ENCODE measurements at regions not wholly inside any gene's neighbourhood (a gene's known extent, or its start where the extent isn't known, plus 50 kb on each side); places are given as distances from the start of the nearest gene placed in this dataset.
"Not testable (repeated sequence)": the region's sequence is repeated elsewhere in the genome, so short reads cannot be mapped to it uniquely, and the experiment has no call there.

DNA sequence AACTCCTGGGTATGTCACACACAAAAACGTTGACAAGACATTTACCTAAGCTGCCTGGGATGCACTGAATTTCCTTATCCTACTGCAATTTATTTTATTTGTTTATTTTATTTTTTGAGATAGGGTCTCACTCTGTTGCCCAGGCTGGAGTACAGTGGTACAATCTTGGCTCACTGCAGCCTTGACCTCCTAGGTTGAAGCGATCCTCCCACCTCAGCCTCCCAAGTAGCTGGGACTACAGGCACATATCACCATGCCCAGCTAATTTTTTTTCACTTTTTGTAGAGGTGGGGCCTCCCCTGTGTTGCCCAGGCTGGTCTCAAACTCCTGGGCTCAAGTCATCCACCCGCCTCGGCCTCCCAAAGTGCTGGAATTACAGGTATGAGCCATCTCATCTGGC lies 147.5 kb upstream of the SOD1 start:
- H3K4me1 ChIP-seq (ENCODE audit: insufficient read depth, low read length) = peaks cover 28% of the 10 kb centered on the region; the same call in 1 of the 2 replicates
- H3K9ac ChIP-seq (ENCODE audit: low read depth, low read length); H3K36me3 ChIP-seq (ENCODE audit: insufficient read depth, low read length); H3K9me3 ChIP-seq (ENCODE audit: control insufficient read depth, insufficient read depth, low read length): not testable (repeated sequence)

DNA sequence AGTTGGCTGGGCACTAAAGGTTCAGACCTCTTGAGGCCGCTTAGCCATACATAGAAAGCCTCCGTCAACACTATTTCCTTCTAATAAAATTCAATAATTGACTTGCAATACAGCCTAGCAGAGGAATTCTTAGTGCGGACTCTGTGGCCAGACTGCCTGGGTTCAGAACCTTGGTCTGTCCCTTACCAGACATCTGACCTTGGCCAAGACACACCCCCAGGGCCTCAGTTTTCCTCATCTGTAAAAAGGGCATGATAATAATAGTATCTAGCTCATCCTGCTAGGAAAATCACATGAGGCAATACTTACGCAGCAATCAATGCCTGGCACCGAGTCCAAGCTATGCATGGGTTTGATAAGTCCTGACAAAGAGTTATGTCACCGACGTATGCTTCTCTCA lies 148.2 kb upstream of the SOD1 start:
- Histone ChIP-seq H3K4me1 (ENCODE audit: insufficient read depth, low read length) (peaks cover 28% of the 10 kb centered on the region; the same call in 1 of the 2 replicates), H3K9ac (ENCODE audit: low read depth, low read length) (no peak overlapping the region), H3K36me3 (ENCODE audit: insufficient read depth, low read length) (no peaks in the 10 kb centered on the region), H3K9me3 (ENCODE audit: control insufficient read depth, insufficient read depth, low read length) (no peaks in the 10 kb centered on the region)

DNA sequence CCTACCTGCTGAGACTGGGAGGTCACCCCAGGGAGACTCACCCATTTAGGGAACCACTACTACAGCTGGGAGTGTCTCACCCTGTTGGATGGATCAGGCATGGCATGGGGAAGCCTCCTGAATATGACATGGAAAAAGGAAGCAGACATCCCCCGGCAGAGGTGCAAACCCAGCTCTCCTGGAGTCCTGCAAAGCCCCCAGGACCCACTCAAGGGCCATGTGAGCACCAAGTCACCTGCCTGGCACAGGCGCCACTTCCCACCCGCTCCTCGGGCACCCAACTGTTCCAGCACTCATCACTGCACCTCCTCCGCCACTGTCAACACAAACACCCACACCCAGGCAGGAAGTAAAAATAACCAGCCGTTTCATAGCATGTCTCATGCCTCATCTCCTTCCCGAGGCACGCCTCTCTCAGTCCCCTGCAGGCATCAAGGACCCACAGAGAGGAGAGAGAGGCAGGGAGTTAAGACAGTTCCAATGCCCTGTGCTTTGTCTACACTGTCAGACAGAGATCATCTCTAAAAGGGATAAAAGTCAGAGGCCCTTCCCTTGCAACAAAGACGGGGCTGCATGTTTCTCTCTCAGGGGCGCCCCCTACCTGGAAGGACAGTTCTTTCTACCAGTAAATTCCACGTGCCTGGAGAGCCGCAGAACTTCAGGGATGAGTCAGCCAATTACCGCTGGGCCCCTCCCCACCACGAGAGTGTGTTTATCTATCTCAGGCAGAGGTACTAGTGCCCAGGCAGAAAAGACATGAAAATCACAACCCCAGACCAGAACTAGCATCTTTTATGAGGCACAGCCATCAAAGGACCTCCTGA lies 150.1 kb upstream of the SOD1 start:
- H3K9me3 ChIP-seq (ENCODE audit: control insufficient read depth, insufficient read depth, low read length) = no peaks in the 10 kb centered on the region
- no peaks in the 10 kb centered on the region for H3K36me3 ChIP-seq (ENCODE audit: insufficient read depth, low read length)
- H3K9ac ChIP-seq (ENCODE audit: low read depth, low read length) = no peak overlapping the region
- peaks cover 19% of the 10 kb centered on the region; the same call in 1 of the 2 replicates for H3K4me1 ChIP-seq (ENCODE audit: insufficient read depth, low read length)

DNA sequence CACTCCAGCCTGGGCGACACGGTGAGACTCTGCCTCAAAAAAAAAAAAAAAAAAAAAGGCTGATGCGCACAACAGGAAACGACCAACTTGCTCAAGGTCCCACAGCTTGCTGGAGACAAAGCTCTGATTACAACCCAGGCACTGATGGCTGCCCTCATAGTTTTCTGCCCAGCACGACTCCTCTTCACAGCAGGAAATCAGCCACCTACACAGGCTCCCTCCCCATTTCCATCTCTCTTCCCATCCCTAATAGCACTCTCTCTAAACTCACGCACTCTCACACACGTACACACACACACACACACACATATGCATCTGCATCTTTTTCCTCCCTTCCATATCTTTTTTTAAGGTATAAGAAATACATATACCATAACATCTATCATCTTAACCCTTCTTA lies 153.5 kb upstream of the SOD1 start:
- no peaks in the 10 kb centered on the region for H3K36me3 ChIP-seq (ENCODE audit: insufficient read depth, low read length)
- no peak overlapping the region for H3K9ac ChIP-seq (ENCODE audit: low read depth, low read length)
- H3K4me1 ChIP-seq (ENCODE audit: insufficient read depth, low read length) = peaks cover 14% of the 10 kb centered on the region; the same call in 1 of the 2 replicates
- no peaks in the 10 kb centered on the region for H3K9me3 ChIP-seq (ENCODE audit: control insufficient read depth, insufficient read depth, low read length)

DNA sequence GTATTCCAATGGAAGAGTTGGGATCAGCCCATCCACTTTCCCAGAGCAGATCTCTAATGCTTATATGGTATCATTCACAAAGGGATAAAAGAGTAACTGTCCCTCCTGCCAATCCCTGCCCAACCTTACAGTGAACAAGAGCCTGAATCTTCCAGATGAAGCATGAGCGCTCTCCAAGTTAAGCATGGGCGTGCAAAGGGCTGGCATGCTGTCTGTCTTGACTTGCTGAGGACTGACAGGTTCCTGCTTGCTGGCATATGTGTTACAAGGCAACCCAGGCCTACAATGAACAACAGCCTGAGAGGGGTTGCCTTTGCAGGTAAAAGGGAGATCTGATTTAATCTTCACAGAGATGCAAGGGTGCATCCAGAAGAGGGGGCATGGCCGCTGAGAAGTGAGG lies 155.6 kb upstream of the SOD1 start:
- Histone ChIP-seq H3K9me3 (ENCODE audit: control insufficient read depth, insufficient read depth, low read length) (no peaks in the 10 kb centered on the region), H3K4me1 (ENCODE audit: insufficient read depth, low read length) (peaks cover 3% of the 10 kb centered on the region; the same call in 1 of the 2 replicates), H3K36me3 (ENCODE audit: insufficient read depth, low read length) (no peaks in the 10 kb centered on the region), H3K9ac (ENCODE audit: low read depth, low read length) (no peak overlapping the region)

DNA sequence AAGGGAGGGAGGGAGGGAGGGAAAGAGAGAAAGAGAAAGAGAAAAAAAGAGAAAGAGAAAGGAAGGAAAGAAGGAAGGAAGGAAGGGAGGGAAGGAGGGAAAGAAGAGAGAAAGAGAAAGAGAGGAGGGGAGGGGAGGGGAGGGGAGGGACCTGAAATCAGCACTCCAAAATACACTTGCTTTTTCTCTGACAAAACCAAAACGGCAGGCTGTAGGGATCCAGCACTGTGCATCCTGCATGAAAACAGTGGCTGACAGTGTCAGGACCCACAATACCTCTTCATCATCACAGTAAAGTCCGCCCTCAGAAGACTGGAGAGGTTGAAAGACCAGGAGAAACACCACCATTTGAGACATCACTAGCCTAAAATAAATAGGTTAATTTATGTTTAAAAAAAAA lies 156.0 kb upstream of the SOD1 start:
- no peaks in the 10 kb centered on the region for H3K36me3 ChIP-seq (ENCODE audit: insufficient read depth, low read length)
- H3K9me3 ChIP-seq (ENCODE audit: control insufficient read depth, insufficient read depth, low read length) = no peaks in the 10 kb centered on the region
- H3K9ac ChIP-seq (ENCODE audit: low read depth, low read length) = no peak overlapping the region
- no peaks in the 10 kb centered on the region; the same call in 1 of the 2 replicates for H3K4me1 ChIP-seq (ENCODE audit: insufficient read depth, low read length)

DNA sequence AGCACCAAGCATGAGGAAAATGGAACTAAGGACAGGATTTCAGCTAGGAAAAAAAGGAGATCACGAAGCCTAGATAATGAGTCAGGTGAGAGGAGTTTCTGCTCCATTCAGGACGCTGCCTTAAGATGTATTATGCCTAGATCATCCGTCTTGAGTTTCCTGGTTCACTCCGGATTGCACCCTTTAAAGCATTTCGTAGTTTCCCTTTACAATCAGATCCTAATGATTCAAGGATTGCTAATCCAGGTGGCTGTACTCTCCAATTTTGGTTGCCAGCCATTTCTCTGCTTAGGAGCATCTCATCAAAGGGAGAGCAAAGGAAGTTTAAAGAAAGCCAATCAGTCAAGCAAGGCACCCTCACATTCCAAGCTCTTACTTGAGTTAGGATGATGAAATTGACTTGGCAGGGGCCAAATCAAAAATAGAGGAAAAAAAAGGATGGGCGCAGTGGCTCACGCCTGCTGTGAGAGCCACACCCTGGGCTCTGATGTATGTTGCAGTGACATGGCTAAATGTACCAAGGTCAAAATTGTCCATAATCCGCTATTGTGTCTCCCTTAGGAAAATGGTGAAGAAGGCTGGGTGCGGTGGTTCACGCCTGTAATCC lies 156.9 kb upstream of the SOD1 start:
- no peak overlapping the region for H3K9ac ChIP-seq (ENCODE audit: low read depth, low read length)

DNA sequence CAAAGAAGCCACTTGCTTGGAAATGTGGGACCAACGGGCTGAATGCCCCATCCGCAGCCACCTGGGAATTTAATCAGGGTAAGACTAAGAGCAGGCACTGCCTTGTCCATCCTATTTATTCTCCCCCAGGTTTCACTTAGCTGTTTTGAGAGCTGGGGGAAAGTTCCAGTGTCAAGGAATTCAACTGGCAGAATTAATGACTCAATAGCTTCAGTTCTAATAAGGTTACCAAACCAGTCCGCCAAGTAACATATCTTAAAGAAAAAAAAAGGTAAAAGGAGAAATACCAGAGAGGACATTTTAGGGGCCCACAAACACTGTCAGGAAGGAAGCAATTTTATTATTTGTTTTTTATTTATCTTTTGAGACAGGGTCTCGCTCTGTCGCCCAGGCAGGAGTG lies 157.6 kb upstream of the SOD1 start:
- H3K9ac ChIP-seq (ENCODE audit: low read depth, low read length) = no peak overlapping the region
- no peaks in the 10 kb centered on the region for H3K36me3 ChIP-seq (ENCODE audit: insufficient read depth, low read length)
- H3K4me1 ChIP-seq (ENCODE audit: insufficient read depth, low read length) = no peaks in the 10 kb centered on the region
- no peaks in the 10 kb centered on the region for H3K9me3 ChIP-seq (ENCODE audit: control insufficient read depth, insufficient read depth, low read length)

More for the DNA sequence above, 156.9 kb upstream of the SOD1 start:
- Histone ChIP-seq H3K36me3 (ENCODE audit: insufficient read depth, low read length) (no peaks in the 10 kb centered on the region), H3K9me3 (ENCODE audit: control insufficient read depth, insufficient read depth, low read length) (no peaks in the 10 kb centered on the region), H3K4me1 (ENCODE audit: insufficient read depth, low read length) (no peaks in the 10 kb centered on the region)

DNA sequence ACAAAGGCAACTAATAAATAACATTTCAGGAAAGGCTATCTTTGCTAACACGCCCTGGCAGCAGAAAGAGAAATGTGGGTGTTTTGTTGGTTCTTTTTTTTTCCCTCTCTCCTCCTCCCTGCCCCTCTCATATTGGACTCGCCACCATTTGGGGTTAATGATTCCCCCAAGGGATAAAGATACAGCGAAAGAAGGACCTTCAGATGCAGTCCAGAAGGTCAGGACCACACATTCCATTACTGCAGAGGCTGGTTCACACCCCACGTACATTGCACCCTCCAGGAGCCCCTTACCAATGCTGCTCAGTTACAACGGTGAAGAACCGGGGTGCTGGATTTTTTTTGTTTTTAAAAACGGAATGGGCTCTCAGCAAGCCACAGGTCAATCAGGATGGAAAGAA lies 156.9 kb upstream of the TIAM1 start:
- Histone ChIP-seq H3K9me3 (ENCODE audit: control insufficient read depth, insufficient read depth, low read length) (no peaks in the 10 kb centered on the region), H3K36me3 (ENCODE audit: insufficient read depth, low read length) (no peaks in the 10 kb centered on the region), H3K9ac (ENCODE audit: low read depth, low read length) (no peak overlapping the region), H3K4me1 (ENCODE audit: insufficient read depth, low read length) (no peaks in the 10 kb centered on the region)

DNA sequence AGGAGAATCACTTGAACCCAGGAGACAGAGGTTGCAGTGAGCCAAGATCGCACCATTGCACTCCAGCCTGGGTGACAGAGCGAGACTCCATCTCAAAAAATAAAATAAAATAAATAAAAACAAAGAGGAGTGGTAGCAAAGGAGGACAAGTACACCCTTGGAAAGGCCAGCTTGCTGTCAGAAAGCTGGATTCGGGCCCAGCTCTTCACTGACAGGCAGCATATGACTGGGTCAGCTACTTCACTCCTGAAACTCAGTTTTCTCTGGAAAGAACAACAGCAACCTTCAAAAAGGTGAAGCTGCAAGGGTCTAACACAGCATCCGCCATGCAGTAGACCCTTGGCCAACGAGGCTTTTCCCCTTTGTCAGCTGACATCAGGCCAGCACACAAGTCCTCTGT lies 156.0 kb upstream of the TIAM1 start:
- H3K9me3 ChIP-seq (ENCODE audit: control insufficient read depth, insufficient read depth, low read length) = no peaks in the 10 kb centered on the region
- H3K9ac ChIP-seq (ENCODE audit: low read depth, low read length) = no peak overlapping the region
- H3K36me3 ChIP-seq (ENCODE audit: insufficient read depth, low read length) = no peaks in the 10 kb centered on the region
- no peaks in the 10 kb centered on the region for H3K4me1 ChIP-seq (ENCODE audit: insufficient read depth, low read length)

DNA sequence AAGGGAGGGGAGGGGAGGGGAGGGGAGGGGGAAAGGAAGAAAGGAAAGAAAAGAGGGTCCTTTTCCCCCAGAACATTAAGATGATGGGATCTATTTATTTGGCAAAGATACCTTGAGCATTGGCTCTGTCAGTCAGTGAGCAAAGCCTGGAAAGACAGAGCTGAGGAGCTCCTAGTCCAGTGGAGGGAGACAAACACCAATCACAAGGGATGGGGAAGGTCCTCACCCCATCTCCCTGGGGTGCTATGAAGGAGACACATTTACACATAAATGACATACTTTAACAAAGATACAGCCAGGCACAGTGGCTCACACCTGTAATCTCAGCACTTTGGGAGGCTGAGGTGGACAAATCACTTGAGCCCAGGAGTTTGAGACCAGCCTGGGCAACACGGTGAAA lies 154.9 kb upstream of the TIAM1 start:
- H3K9ac ChIP-seq (ENCODE audit: low read depth, low read length) = no peak overlapping the region
- H3K4me1 ChIP-seq (ENCODE audit: insufficient read depth, low read length) = no peaks in the 10 kb centered on the region

DNA sequence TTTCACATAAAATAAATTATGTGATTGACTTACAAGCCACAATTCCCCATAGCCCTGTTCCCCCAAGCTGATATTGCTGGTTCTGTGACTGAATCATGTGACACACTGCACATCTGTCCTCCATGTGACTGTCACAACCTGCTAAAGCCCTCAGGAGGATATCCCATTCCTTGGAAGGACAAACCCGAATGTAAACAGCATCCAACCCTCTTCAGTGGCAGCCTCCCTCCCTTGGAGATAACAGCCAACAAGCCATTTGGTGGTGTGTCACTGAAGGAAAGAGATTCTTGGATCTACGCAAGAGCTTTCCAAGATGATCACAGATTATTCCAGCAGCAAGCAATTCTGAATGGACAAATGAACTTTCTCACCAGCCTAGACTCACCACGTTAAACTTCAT lies 153.9 kb upstream of the TIAM1 start:
- Histone ChIP-seq H3K4me1 (ENCODE audit: insufficient read depth, low read length) (no peaks in the 10 kb centered on the region), H3K9ac (ENCODE audit: low read depth, low read length) (no peak overlapping the region), H3K36me3 (ENCODE audit: insufficient read depth, low read length) (no peaks in the 10 kb centered on the region), H3K9me3 (ENCODE audit: control insufficient read depth, insufficient read depth, low read length) (no peaks in the 10 kb centered on the region)

More for the DNA sequence above, 154.9 kb upstream of the TIAM1 start:
- Histone ChIP-seq H3K9me3 (ENCODE audit: control insufficient read depth, insufficient read depth, low read length) (no peaks in the 10 kb centered on the region), H3K36me3 (ENCODE audit: insufficient read depth, low read length) (no peaks in the 10 kb centered on the region)

DNA sequence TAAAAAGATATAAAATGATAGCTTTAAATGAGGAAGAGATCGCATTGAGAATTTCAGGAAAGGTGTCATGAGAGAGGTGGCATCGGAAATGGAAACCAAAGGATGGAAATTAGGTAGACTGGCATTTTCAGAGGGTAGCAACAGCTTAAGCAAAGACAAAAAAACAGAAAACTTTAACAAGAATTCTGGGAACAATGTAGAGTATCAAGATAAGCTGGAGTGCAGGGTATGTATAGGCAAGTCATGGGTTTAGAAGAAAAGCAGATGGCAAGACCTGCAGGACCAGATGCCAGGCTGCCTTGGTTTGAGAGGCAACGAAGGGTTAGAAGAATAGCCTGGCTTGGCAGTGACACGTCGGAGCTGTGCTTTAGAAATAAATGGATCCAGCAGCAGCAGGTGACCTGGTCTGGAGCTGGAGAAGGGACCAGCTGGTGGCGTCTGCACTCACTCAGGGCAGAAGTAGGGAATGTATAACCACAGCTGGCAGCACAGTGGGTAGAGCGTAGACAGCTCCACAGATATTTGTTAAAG lies 149.4 kb upstream of the TIAM1 start:
- Histone ChIP-seq H3K9me3 (ENCODE audit: control insufficient read depth, insufficient read depth, low read length) (no peaks in the 10 kb centered on the region), H3K9ac (ENCODE audit: low read depth, low read length) (no peak overlapping the region), H3K4me1 (ENCODE audit: insufficient read depth, low read length) (no peaks in the 10 kb centered on the region), H3K36me3 (ENCODE audit: insufficient read depth, low read length) (no peaks in the 10 kb centered on the region)

DNA sequence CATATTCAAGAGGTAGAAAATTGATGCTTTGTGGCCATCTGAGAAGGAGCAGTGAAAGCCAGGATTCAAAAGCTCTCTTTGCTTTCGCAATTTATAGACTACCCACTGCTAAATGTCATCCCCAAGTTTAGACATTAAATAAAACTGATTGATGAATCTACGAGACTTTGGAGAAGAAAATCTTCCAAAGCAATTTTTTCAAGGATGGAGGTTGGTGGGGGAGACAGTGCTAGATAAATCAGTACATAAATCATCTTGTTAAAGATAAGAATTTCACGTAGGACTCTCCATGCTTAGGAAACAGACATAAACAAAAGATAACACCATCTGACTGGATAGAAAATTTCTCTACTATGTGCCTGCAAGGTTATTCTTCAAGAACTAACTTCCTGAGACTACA lies 147.6 kb upstream of the TIAM1 start:
- H3K4me1 ChIP-seq (ENCODE audit: insufficient read depth, low read length) = no peaks in the 10 kb centered on the region
- H3K9ac ChIP-seq (ENCODE audit: low read depth, low read length) = no peak overlapping the region
- 0 out of 2 replicates have a peak, but pooled peaks cover 3% of the 10 kb centered on the region for H3K9me3 ChIP-seq (ENCODE audit: control insufficient read depth, insufficient read depth, low read length)
- H3K36me3 ChIP-seq (ENCODE audit: insufficient read depth, low read length) = no peaks in the 10 kb centered on the region; the same call in 1 of the 2 replicates

DNA sequence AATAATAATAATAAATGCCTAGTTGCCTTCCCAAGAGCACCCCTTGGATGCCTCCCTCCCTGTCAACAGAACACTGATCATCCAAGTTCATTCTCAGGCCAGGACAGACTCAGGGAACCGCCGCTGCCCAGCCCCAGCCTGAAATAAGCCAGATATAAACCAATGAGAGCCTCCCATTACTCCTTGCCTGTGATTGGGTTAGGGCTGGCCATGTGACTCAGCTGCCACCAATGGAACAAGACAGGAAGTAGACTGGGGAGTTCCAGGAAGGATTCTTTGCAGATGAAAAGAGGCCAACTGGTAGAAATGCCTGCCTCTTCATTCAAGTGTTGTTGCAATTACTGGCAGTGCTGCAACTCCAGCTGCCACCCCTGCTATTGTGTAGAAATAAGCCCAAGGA lies 146.4 kb upstream of the TIAM1 start:
- H3K36me3 ChIP-seq (ENCODE audit: insufficient read depth, low read length) = no peaks in the 10 kb centered on the region; the same call in 1 of the 2 replicates
- H3K4me1 ChIP-seq (ENCODE audit: insufficient read depth, low read length) = no peaks in the 10 kb centered on the region
- H3K9me3 ChIP-seq (ENCODE audit: control insufficient read depth, insufficient read depth, low read length) = 0 out of 2 replicates have a peak, but pooled peaks cover 10% of the 10 kb centered on the region
- H3K9ac ChIP-seq (ENCODE audit: low read depth, low read length) = no peak overlapping the region
